ENCODE measurements at regions not wholly inside any gene's neighbourhood (a gene's known extent, or its start where the extent isn't known, plus 50 kb on each side); places are given as distances from the start of the nearest gene placed in this dataset.

DNA sequence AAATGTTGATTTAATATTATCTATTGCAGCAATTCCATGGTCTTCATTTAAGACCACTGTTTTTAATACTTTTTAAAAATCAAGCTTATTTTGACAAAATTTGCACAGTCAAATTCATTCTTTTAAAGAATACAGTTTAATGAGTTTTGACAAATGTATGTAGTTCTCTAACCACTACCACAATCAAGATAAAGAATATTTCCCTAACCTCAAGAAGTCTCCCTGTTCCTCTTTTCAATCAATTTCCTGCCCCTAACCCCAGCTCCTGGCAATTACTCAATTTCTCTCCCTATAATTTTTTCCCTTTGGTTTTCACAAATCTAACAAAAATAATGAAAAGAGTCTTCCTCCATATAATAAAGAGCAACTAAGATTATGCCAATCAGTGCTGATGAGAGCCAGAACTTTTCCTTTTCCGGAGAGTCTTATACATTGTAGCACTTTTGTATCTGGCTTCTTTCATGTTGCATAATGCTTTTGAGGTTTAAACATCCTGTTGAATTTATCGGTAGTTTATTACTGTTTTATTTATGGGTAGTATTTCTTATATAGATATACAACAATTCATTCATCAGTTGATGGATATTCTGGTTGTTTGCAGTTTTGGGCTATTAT lies 231.7 kb downstream of the AASDHPPT start:
- TF ChIP-seq CTCF (IDR thresholded peaks at IDR 0.05; ENCODE audit: low read depth, low read length) (no peak), MAX (IDR thresholded peaks at IDR 0.05; ENCODE audit: low read depth, low read length) (no peak), POLR2A (IDR thresholded peaks at IDR 0.05; ENCODE audit: extremely low read depth, insufficient read length) (no peak)
